ENCODE measurements at regions not wholly inside any gene's neighbourhood (a gene's known extent, or its start where the extent isn't known, plus 50 kb on each side); places are given as distances from the start of the nearest gene placed in this dataset.
A peak's percentile ranks its signal among the peaks of the same experiment; 100 is the strongest.

GRCh38 chr11:112794331-112794846, 166.8 kb upstream of the NCAM1 start:
- peaks cover 48% of the 10 kb centered on the region for H3K4me1 Mint-ChIP-seq
- no peak for DNase-seq (ENCODE audit: low spot score in 2 of 2, unreplicated experiment in 2 of 2)
- TF ChIP-seq CTCF (IDR thresholded peaks at IDR 0.05; ENCODE audit: unreplicated experiment) = no peak
- no peak overlapping the region for H3K4me3 Mint-ChIP-seq
- no peaks in the 10 kb centered on the region for H3K9me3 Mint-ChIP-seq
- H3K36me3 Mint-ChIP-seq = no peaks in the 10 kb centered on the region
- no peaks in the 10 kb centered on the region for H3K27me3 Mint-ChIP-seq (ENCODE audit: low read depth)
- H3K27ac Mint-ChIP-seq = peak overlapping the region; percentile 58

GRCh38 chr11:112795142-112795815, 165.9 kb upstream of the NCAM1 start:
- Mint-ChIP-seq H3K27me3 (ENCODE audit: low read depth) (no peaks in the 10 kb centered on the region), H3K27ac (no peak overlapping the region), H3K36me3 (no peaks in the 10 kb centered on the region), H3K4me3 (no peak overlapping the region), H3K4me1 (peaks cover 52% of the 10 kb centered on the region), H3K9me3 (no peaks in the 10 kb centered on the region)
- peak; percentile 48 for TF ChIP-seq CTCF (IDR thresholded peaks at IDR 0.05; ENCODE audit: unreplicated experiment)
- DNase-seq (ENCODE audit: low spot score in 2 of 2, unreplicated experiment in 2 of 2) = no peak

- peak in 1 of 2 experiments; percentile 40 for DNase-seq (ENCODE audit: low spot score in 2 of 2, unreplicated experiment in 2 of 2)
- H3K9me3 Mint-ChIP-seq = no peaks in the 10 kb centered on the region
- H3K27ac Mint-ChIP-seq = peak overlapping the region; percentile 14
- no peaks in the 10 kb centered on the region for H3K36me3 Mint-ChIP-seq
- peaks cover 52% of the 10 kb centered on the region for H3K4me1 Mint-ChIP-seq
- no peak overlapping the region for H3K4me3 Mint-ChIP-seq
- H3K27me3 Mint-ChIP-seq (ENCODE audit: low read depth) = no peaks in the 10 kb centered on the region
- no peak for TF ChIP-seq CTCF (IDR thresholded peaks at IDR 0.05; ENCODE audit: unreplicated experiment)
Observed at GRCh38 chr11:112795911-112796649, 165.1 kb upstream of the NCAM1 start.

GRCh38 chr11:112797092-112797491, 164.1 kb upstream of the NCAM1 start:
- H3K4me1 Mint-ChIP-seq = peaks cover 52% of the 10 kb centered on the region
- H3K4me3 Mint-ChIP-seq = no peak overlapping the region
- no peaks in the 10 kb centered on the region for H3K9me3 Mint-ChIP-seq
- no peak for TF ChIP-seq CTCF (IDR thresholded peaks at IDR 0.05; ENCODE audit: unreplicated experiment)
- no peaks in the 10 kb centered on the region for H3K27me3 Mint-ChIP-seq (ENCODE audit: low read depth)
- H3K36me3 Mint-ChIP-seq = no peaks in the 10 kb centered on the region
- peak in 1 of 2 experiments; percentile 30 for DNase-seq (ENCODE audit: low spot score in 2 of 2, unreplicated experiment in 2 of 2)
- H3K27ac Mint-ChIP-seq = no peak overlapping the region

- TF ChIP-seq CTCF (IDR thresholded peaks at IDR 0.05; ENCODE audit: unreplicated experiment) = peak; percentile 57
- no peak overlapping the region for H3K27ac Mint-ChIP-seq
- no peaks in the 10 kb centered on the region for H3K27me3 Mint-ChIP-seq (ENCODE audit: low read depth)
- H3K9me3 Mint-ChIP-seq = no peaks in the 10 kb centered on the region
- H3K4me3 Mint-ChIP-seq = no peak overlapping the region
- peaks cover 52% of the 10 kb centered on the region for H3K4me1 Mint-ChIP-seq
- no peak for DNase-seq (ENCODE audit: low spot score in 2 of 2, unreplicated experiment in 2 of 2)
- no peaks in the 10 kb centered on the region for H3K36me3 Mint-ChIP-seq
Observed at GRCh38 chr11:112797648-112798293, 163.4 kb upstream of the NCAM1 start.

Measured in mesothelial cell of epicardium (in vitro differentiated cells).